IMR-90 (cell line): ENCODE measurements at regions not wholly inside any gene's neighbourhood (a gene's known extent, or its start where the extent isn't known, plus 50 kb on each side); places are given as distances from the start of the nearest gene placed in this dataset.

ENCODE experiments used
- ATAC-seq: fragments of 200-7000 bp; cut with Tn5 transposase; 2 replicates; pipeline ENCODE4 v1.9.1; 2020; ENCODE audit warnings: low read depth, mild to moderate bottlenecking, moderate library complexity
- BruUV-seq: library from RNA; stranded (reverse); fragments of 400-500 nt; replicated peaks from 2 replicates; lab custom pipeline; 2021; lab: Mats Ljungman, UMichigan
- CTCF ChIA-PET: fragments of 300-600 bp; formaldehyde crosslinking; extraction: SDS; loops from one replicate; lab custom pipeline; 2021; ENCODE audit warnings: antibody characterized with exemption; lab: Yijun Ruan, JAX
- POLR2A ChIA-PET: fragments of 300-600 bp; sonication (Branson Sonifier 250); formaldehyde crosslinking; loops from one replicate; lab custom pipeline; 2022; ENCODE audit warnings: antibody characterized with exemption; ENCODE audit not compliant: unreplicated experiment; lab: Charles Lee
- DNase-seq: peaks from one replicate; pipeline ENCODE4 v3.0.0; 2013
- H2AFZ ChIP-seq: replicated peaks from 2 replicates; pipeline ENCODE3; 2013; ENCODE audit warnings: low read length, mild to moderate bottlenecking; ENCODE audit not compliant: poor library complexity
- H2AK5ac ChIP-seq: 2 replicates; pipeline ENCODE4 v1.6.1; 2013; ENCODE audit warnings: low read depth, low read length, inconsistent platforms
- H2AK9ac ChIP-seq: replicated peaks from 2 replicates; pipeline ENCODE3; 2013; ENCODE audit warnings: mild to moderate bottlenecking, low read depth, low read length, moderate library complexity; ENCODE audit not compliant: poor library complexity
- H2BK120ac ChIP-seq: 2 replicates; pipeline ENCODE4 v1.6.1; 2013; ENCODE audit warnings: low read depth, low read length, inconsistent platforms
- H2BK15ac ChIP-seq: 3 replicates; pipeline ENCODE4 v1.6.1; 2013; ENCODE audit warnings: low read depth, low read length, inconsistent platforms
- H2BK20ac ChIP-seq: 2 replicates; pipeline ENCODE4 v1.6.1; 2013; ENCODE audit warnings: low read depth, mild to moderate bottlenecking, inconsistent platforms, low read length, moderate library complexity
- H2BK5ac ChIP-seq: 2 replicates; pipeline ENCODE4 v1.6.1; 2013; ENCODE audit warnings: mild to moderate bottlenecking, low read depth, low read length, inconsistent platforms; ENCODE audit not compliant: poor library complexity, severe bottlenecking
- H3K14ac ChIP-seq: replicated peaks from 2 replicates; pipeline ENCODE4 v1.6.1; 2013; ENCODE audit warnings: low read depth, low read length, inconsistent platforms
- H3K18ac ChIP-seq: 2 replicates; pipeline ENCODE4 v1.6.1; 2013; ENCODE audit warnings: low read depth, low read length, control low read depth
- H3K23ac ChIP-seq: 2 replicates; pipeline ENCODE4 v1.6.1; 2013; ENCODE audit warnings: low read depth, low read length, inconsistent platforms
- H3K27ac ChIP-seq: 2 replicates; pipeline ENCODE4 v1.5.1; 2013; ENCODE audit warnings: mild to moderate bottlenecking, control low read depth, low read length; ENCODE audit not compliant: insufficient read depth
- H3K27me3 ChIP-seq: 2 replicates; pipeline ENCODE4 v1.6.1; 2013; ENCODE audit warnings: low read length; ENCODE audit not compliant: control insufficient read depth, insufficient read depth
- H3K36me3 ChIP-seq: 2 replicates; pipeline ENCODE4 v1.6.1; 2013; ENCODE audit warnings: low read length, mixed read lengths; ENCODE audit not compliant: control insufficient read depth, insufficient read depth
- H3K4ac ChIP-seq: 2 replicates; pipeline ENCODE4 v1.6.1; 2013; ENCODE audit warnings: low read depth, low read length, inconsistent platforms
- H3K4me1 ChIP-seq: 2 replicates; pipeline ENCODE4 v1.6.1; 2013; ENCODE audit warnings: low read length, mixed read lengths; ENCODE audit not compliant: control insufficient read depth, insufficient read depth
- H3K4me2 ChIP-seq: 2 replicates; pipeline ENCODE4 v1.6.1; 2013; ENCODE audit warnings: low read depth, mild to moderate bottlenecking, control low read depth, low read length, moderate library complexity
- H3K4me3 ChIP-seq: 2 replicates; pipeline ENCODE4 v1.5.1; 2013; ENCODE audit warnings: low read depth, mild to moderate bottlenecking, control low read depth, low read length, moderate library complexity; ENCODE audit not compliant: insufficient read depth
- H3K56ac ChIP-seq: 2 replicates; pipeline ENCODE4 v1.6.1; 2013; ENCODE audit warnings: low read length, inconsistent platforms; ENCODE audit not compliant: insufficient read depth; ENCODE audit errors: extremely low read depth
- H3K79me1 ChIP-seq, 2 experiments: 2 replicates each; pipeline ENCODE4 v1.6.1; 2013; ENCODE audit warnings: low read length in 2 of 2, inconsistent platforms in 1 of 2, low read depth in 1 of 2
- H3K9ac ChIP-seq: 2 replicates; pipeline ENCODE4 v1.6.1; 2013; ENCODE audit warnings: low read depth, low read length, control low read depth
- H3K9me1 ChIP-seq: 2 replicates; pipeline ENCODE4 v1.6.1; 2013; ENCODE audit warnings: low read length, inconsistent platforms; ENCODE audit not compliant: insufficient read depth
- H3K9me3 ChIP-seq: 2 replicates; pipeline ENCODE4 v1.6.1; 2013; ENCODE audit warnings: low read length; ENCODE audit not compliant: control insufficient read depth, insufficient read depth
- H4K20me1 ChIP-seq: 2 replicates; pipeline ENCODE4 v1.6.1; 2013; ENCODE audit warnings: low read length, inconsistent platforms; ENCODE audit not compliant: insufficient read depth
- H4K5ac ChIP-seq: 2 replicates; pipeline ENCODE4 v1.6.1; 2013; ENCODE audit warnings: mild to moderate bottlenecking, low read depth, low read length, control low read depth
- H4K8ac ChIP-seq, 2 experiments: 2 replicates each; pipeline ENCODE4 v1.6.1; 2013; ENCODE audit warnings: low read depth in 2 of 2, low read length in 2 of 2, control low read depth in 1 of 2, inconsistent platforms in 1 of 2
- H4K91ac ChIP-seq: 2 replicates; pipeline ENCODE4 v1.6.1; 2013; ENCODE audit warnings: low read depth, low read length, inconsistent platforms; ENCODE audit not compliant: insufficient read depth
- BHLHE40 ChIP-seq: fragments of 150-350 bp; IDR thresholded peaks from 2 replicates; pipeline ENCODE4 v1.6.1; 2016; ENCODE audit warnings: mild to moderate bottlenecking, low read depth, low read length
- CTCF ChIP-seq: conservative IDR thresholded peaks from 2 replicates; pipeline ENCODE4 v1.5.1; 2012; ENCODE audit warnings: mild to moderate bottlenecking, low read depth, low read length, improper control_type of control experiment
- MXI1 ChIP-seq: IDR thresholded peaks from 2 replicates; pipeline ENCODE4 v1.6.1; 2012; ENCODE audit warnings: low read depth, mild to moderate bottlenecking, low read length, moderate library complexity, borderline replicate concordance
- WGBS, 2 experiments: methylation state at CpG; one replicate each; pipeline versions ENCODE4 v1.1.5 to v1.1.7; 2013; ENCODE audit warnings: missing lambda C conversion rate in 2 of 2; ENCODE audit not compliant: insufficient read length in 1 of 2; ENCODE audit errors: extremely low coverage in 2 of 2; 5-methylcytosine and 5-hydroxymethylcytosine counted together
- dilution Hi-C: fragments of 300-500 bp; cut with HindIII; formaldehyde crosslinking; loops from one replicate; pipeline ENCODE4 v1.14.3; 2018; ENCODE audit warnings: low sequenced_read_pairs; ENCODE audit not compliant: unreplicated experiment
- in situ Hi-C: fragments of 300-500 bp; cut with MboI; formaldehyde crosslinking; loops from 3 replicates; pipeline ENCODE4 v1.14.3; 2019; ENCODE audit warnings: low sequenced_read_pairs, inconsistent platforms, mixed read lengths
- intact Hi-C: fragments of 100-400 bp; cut with micrococcal nuclease; formaldehyde crosslinking; loops from 2 replicates; pipeline ENCODE4 v1.10.0; 2022

GRCh38 chr5:116838011-116838536 is 263.5 kb upstream of the SEMA6A start:
- H3K14ac ChIP-seq: no peak overlapping the region
- ChIA-PET POLR2A (no interaction called here), CTCF (interaction anchor here (0.6 kb wide), 1 partner anchor 9 kb away, joined by 3 read pairs; no protein-coding TSS in a partner anchor)
- no peak overlapping the region for H2AFZ ChIP-seq
- TF ChIP-seq MXI1 (no peak), BHLHE40 (no peak), CTCF (no peak)
- H4K5ac ChIP-seq: no peak overlapping the region
- no peaks in the 10 kb centered on the region for H3K27me3 ChIP-seq
- H3K4me2 ChIP-seq: no peak overlapping the region
- H2AK5ac ChIP-seq: no peak overlapping the region
- H3K18ac ChIP-seq: no peak overlapping the region
- no peaks in the 10 kb centered on the region for H3K9me1 ChIP-seq
- no peak overlapping the region for H3K27ac ChIP-seq
- in situ Hi-C loops: no loop called here
- dilution Hi-C loops: no loop called here
- no CpG with 5 or more reads among the region's 2 CpGs for WGBS, 2 experiments
- H2BK15ac ChIP-seq: no peak overlapping the region
- no peak overlapping the region for H3K56ac ChIP-seq
- H4K20me1 ChIP-seq: no peaks in the 10 kb centered on the region
- no peak overlapping the region for H3K23ac ChIP-seq
- ATAC-seq (no peak), DNase-seq (no peak)
- H3K9me3 ChIP-seq: peaks cover 7% of the 10 kb centered on the region
- BruUV-seq: no TSS peak
- H4K91ac ChIP-seq: no peak overlapping the region
- H3K4me3 ChIP-seq: no peak overlapping the region
- intact Hi-C loops: no loop called here
- no peak overlapping the region for H3K9ac ChIP-seq
- H2BK120ac ChIP-seq: no peak overlapping the region
- no peak overlapping the region for H2AK9ac ChIP-seq
- H3K79me1 ChIP-seq: no peaks in the 10 kb centered on the region
- no peak overlapping the region for H4K8ac ChIP-seq
- no peak overlapping the region for H3K4ac ChIP-seq
- no peak overlapping the region for H2BK20ac ChIP-seq
- H3K4me1 ChIP-seq: no peaks in the 10 kb centered on the region
- no peak overlapping the region for H2BK5ac ChIP-seq
- H3K36me3 ChIP-seq: no peaks in the 10 kb centered on the region
